HG02970 (cell line): ENCODE measurements at regions not wholly inside any gene's neighbourhood (a gene's known extent, or its start where the extent isn't known, plus 50 kb on each side); places are given as distances from the start of the nearest gene placed in this dataset.
"Not testable (repeated sequence)": the region's sequence is repeated elsewhere in the genome, so short reads cannot be mapped to it uniquely, and the experiment has no call there.

Experiments
- ATAC-seq: cut with Tn5 transposase; IDR thresholded peaks from one replicate; pipeline ENCODE4 v1.9.1; 2021; ENCODE audit warnings: mild to moderate bottlenecking, moderate library complexity, moderate number of reproducible peaks; ENCODE audit not compliant: unreplicated experiment, low FRiP score

DNA sequence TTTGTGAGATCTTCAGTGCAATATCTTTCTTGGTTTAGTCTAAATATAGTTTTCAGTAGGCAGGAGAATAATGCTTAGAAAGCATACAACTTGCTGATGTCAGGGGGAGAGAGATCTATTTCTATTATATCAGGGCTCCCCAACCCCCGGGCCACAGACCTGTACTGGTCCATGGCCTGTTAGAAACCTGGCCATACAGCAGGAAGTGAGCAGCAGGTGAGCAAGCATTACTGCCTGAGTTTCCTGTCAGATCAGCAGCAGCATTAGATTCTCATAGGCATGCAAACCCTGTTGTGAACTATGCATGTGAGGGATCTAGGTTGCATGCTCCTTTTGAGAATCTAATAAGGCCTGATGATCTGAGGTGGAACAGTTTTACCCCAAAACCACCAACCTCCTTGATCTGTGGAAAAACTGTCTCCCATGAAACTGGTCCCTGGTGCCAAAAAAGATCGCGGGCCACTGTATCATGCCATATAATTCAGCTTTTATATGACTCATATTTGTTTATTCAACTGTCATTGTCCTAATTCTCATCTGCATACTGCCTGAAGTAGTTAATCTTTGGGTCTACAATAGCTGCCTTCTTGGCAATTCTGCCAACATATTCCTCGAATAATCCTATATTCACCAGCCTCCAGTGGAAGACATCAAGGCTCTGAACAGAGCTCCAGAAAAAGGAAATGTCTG lies 163.6 kb upstream of the DYRK2 start:
- no peak for ATAC-seq

DNA sequence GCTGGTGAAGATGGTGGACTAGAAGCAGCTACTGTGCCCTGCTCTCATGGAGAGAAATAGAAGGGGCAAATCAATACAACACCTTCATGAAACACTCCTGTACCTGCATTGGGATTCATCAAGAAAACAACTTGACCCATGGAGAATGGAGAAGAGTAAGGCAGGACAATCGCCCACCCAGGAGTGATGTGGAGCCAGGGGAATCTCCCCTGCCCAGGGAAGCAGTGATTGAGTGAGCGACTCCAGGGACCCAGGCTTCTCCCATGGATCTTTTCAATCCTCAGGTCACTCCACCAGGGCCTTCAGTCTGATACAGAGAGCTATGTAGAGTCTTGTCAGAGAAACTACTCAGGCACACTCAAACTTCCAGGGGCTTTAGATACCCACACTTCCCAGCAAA lies 161.9 kb upstream of the DYRK2 start:
- no peak for ATAC-seq

DNA sequence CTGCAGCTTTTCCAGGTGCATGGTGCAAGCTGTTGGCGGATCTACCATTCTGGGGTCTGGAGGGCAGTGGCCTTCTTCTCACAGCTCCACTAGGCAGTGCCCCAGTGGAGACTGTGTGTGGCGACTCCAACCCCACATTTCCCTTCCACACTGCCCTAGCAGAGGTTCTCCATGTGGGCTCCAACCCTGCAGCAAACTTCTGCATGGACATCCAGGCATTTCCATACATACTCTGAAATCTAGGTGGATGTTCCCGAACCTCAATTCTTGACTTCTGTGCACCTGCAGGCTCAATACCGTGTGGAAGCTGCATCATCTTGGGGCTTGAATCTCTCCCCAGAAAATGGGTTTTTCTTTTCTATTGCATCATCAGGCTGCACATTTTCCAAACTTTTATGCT lies 160.2 kb upstream of the DYRK2 start:
- not testable (repeated sequence) for ATAC-seq

DNA sequence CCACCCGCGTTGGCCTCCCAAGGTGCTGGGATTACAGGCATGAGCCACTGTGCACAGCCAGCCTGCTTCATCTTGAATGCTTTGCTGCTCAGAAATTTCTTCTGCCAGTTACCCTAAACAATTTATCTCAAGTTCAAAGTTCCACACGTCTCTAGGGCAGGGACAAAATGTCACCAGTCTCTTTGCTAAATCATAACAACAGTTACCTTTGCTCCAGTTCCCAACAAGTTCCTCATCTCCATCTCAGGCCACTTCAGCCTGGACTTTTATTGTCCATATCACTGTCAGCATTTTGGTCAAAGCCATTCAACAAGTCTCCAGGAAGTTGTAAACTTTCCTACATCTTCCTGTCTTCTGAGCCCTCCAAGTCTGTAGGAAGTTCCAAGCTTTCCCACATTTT lies 159.5 kb upstream of the DYRK2 start:
- ATAC-seq = no peak

DNA sequence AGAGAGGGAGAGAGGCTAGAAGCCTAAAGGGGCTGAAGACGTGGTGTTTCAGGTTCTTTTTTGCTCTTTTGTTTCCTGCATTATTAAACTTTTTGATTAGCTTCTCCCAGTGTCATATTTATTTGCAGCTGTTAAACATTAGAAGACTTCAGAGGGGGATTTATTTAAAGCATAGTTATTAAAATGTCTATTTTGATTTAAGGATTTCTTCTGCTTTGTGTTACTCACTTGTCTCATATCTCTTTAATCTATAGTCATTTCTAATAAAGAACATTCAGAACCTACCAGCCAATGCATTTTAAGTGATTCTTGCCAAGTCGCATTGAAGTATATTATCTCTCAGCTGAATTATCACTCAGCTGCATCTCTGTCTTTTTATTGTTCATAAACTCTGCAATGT lies 152.0 kb upstream of the DYRK2 start:
- no peak for ATAC-seq

DNA sequence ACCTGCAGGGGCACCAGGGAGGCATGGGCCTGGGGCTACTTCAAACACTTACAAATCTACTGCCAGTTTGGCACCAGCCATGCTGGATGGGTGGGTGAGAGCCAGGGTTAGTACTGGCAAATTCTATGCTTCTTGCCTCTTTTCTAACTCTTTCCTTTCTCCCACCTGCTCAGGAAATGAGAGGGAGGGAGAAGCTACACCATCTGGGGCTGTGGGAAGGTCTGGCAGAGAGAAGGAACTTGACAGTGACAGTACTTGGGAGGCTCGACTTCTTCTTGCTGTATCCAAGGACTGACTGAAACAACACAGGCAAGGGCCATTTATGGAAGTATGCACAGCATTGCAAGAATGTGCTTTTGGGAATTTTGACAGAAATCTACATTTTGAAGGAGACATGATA lies 149.6 kb upstream of the DYRK2 start:
- ATAC-seq = no peak

DNA sequence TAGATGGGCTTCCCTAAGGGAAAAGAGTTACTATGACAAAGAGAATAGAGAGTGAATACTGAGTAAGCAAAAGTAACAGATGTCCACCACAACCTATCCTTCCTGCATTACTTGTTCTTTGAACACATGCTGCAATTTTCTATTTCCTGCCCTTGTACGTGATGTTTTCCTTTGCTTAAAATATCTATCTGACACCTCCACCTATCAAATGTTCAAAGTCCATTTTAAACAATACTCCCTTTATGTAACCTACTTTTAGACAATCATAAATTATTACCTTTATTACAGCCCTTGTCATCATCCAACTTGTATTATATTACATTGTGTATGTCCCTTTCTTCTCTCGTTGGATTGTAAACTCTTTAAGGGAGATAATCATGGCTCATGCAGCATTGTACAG lies 147.2 kb upstream of the DYRK2 start:
- no peak for ATAC-seq

DNA sequence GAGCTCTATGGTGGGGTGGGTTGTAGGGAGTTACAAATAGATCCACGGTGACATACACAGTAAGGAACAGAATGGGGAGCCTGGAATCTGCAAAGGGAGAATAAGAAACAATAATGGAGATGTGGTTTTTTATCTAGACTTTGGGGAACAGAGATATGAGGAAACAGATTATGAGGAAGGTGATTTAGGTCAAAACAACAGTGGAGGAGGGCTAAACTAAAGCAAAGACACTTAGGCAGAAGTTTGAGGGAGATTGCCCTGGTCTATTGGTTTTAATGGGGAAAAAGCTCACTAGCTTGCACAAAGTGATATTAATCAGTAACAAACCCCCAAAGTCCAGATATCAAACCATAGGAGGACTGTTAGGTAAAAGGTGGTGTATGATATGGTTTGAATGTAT lies 144.5 kb upstream of the DYRK2 start:
- ATAC-seq = no peak

DNA sequence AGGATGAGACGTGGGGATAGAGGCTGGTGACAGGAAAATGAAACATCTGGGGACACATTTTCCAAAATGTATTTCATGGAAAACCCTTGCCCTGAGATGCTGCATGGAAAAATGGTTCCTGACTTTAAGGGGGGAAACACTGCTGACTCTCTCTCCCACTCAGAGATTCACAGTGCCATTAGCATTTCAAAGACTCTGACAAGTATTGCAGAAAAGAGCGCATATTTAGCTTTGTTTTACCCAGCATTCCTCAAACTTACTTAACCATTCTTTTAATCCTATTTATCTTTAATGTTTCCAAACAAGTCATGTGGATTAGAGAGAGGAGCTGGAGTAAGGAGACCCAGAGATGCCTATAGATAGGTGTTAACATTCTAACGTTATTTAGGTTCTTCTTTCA lies 141.8 kb upstream of the DYRK2 start:
- ATAC-seq = no peak

DNA sequence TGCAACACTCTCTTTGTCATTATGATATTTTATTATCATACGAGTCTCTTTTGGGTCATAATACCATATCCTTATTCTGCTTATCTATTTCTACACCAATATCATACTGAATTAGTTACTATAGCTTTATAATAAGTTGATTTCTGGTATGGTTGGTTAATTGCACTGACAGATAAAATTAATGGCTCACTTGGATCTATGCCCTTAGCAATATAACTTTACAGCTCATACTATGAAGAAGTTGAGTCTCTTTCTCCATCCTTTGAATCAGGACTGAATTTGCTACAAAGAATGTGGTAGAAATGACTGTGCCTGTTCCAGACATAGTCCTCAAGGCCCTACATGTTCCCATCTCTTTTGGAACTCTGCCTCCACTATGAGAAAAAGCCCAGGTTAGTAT lies 139.7 kb upstream of the DYRK2 start:
- ATAC-seq = no peak

DNA sequence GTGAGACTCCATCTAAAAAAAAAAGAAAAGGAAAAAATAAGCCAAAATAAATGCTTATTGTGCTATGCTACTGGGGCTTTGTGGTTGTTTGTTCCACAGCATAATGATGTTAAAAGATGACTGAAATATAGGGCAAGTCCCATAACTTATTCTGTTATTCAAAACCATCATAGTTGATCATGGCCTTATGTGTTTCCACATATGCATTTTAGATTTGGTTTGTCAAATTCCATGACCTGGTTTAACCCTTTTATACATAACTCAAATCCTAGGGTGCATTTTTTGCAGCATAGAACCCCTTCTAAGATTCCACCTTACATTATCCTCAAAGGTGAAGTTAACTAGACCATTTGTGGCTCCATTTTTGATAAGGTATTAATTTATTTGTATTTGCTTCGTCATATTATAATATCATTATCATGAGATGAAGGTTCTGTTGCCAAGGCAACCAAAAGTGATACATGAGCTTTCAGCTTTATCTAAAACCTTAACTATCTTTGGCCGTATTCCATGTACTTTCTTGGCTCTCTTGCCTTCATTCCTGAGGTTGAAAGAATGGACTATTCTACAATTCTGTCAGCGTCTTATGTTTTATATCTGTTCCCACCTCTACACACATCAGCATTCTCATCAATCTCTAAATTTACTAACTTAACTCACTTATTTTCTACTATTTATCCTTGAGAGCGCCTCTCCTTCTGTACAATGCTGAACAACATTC lies 138.7 kb upstream of the DYRK2 start:
- ATAC-seq = no peak

DNA sequence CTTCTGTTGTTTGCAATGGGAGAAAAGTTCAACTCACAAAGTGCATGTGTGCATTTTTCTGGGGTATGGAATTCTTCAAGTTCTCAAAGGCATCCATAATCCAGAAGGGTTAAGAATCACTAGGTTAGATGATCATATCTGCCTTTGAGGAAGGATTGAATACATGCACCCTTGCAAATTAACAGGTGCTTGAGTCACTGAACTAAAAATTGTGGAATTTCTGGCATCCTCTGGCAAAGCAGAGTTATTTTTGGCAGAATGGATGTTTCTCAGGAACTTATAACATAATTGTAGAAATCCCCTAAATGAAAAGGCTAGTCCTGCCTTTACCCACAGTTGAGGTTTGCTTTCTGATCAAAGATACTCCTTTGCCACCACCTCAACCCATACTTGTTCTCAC lies 136.5 kb upstream of the DYRK2 start:
- ATAC-seq = no peak

DNA sequence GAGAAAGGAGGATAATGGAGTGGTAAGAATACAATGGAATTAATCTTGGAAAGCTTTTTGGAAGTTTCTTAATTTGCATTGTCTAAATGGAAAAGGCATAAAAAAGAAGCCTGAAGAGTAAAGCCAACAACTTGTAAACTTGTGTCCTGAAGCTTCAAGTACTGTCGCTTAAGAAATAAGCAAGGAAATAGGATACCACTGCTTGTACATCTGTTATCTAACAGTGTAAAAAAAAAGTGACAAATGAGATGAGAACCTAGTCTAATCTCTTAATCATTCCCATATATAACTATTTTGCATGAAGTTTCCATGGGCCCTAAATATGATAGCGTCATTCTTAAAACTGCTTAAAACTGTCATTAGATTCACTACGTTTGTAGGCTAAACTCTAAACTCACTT lies 134.0 kb upstream of the DYRK2 start:
- no peak for ATAC-seq

DNA sequence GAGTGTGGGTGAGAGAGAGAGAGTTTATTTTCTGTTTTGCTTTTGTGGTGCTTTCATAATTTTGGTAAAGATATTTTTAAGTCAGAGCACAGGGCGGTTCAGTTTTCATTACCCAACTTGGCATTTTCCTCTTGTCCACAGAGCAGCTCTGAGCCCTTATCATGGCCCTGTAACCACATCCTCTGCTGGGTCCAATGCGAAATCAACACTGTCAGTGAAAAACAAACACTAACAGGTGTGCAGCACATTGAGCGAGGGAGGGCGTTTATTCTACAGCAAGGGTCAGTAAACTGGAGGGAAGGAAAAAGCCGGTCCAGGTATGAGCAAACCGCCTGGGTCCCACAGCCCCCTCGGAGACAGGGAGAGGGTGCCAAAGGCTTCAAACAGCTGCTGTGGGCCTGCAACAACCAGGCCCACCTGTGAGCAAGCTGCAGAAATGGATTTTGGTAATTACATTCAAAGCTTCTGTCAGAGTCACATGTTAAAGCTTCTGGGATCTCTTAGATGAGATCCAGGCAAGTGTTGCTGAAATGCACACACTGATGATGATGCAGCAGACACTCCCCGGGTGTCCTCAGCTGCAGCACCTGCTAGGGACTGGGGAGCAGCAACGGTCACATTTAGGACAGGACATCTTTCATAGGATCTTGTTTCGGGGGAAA lies 132.7 kb upstream of the DYRK2 start:
- peak; percentile 54 for ATAC-seq

DNA sequence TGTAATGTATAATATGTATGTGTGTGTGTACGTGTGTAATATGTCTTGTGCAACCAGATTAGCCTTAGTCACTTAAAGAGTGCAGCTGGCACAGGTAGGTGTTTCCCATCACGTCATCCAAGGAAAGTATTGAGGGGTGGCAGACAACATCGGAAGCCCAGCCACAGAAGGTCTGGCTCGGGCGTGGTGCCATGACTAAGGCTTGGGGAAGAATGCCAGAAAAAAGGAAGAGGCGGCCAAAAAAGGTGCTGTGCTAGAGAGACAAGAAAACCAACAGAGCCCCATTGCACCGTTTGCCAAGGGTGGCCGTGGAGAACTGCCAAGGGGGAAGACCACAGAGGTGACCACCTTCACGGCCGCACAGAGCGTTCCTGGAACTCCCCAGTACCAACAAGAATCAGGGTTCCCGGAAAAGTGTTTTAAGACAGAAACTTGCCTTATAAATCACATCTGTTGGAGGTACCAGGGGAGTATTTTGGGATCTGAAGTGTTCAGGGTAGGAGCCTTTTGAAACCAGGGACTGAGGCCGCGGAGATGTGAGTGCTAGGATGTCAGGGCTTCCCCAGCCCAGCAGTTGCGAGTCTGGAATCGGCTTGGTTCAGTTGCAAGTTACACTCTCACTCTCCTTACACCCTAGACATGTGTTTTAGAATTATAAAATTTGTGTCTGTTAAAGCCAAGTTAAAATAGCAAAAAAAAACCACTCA lies 131.2 kb upstream of the DYRK2 start:
- ATAC-seq = no peak

DNA sequence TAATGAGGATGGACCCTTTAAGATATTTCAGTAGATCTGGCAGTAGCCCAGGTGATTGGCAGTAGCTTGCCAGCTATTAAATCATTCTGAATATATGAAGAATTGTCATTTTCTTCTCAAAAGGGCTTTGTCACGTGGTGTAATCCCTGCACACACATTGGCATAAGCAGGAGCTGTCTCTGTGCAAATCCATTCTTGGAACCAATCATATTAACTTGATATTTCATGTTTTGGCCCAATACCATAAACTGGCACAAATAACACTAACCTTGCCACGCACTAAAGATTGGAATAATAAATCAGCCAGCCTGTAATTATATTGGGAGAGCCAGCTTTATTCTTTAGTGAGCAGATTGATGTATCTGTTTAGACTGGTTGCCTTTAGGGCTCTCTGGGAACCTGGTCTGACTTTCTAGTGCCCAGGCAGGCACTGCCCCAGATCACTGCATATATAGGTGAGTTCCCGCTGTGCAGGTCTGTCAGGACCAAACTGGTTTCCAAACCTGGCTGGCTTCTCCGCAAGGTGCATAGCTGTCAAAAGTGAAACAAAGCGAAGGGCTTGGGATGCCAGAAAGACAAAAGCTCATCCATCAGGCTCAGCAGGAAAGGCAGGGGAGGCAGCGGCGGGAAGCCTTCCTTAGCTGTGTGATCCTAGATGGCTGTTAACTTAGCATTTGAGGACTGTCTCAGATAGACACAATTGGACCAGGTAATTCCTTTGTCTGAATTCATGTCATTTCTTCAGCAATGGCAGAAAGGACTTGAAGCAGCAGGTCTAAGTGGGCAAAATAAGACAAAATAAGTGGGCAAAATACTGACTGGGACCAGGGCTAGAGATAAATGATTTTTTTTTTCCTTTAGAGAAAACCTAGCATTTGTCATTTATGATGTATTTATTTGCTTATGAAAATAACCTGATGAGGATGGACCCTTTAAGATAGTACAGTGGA lies 128.8 kb upstream of the DYRK2 start:
- ATAC-seq = no peak

DNA sequence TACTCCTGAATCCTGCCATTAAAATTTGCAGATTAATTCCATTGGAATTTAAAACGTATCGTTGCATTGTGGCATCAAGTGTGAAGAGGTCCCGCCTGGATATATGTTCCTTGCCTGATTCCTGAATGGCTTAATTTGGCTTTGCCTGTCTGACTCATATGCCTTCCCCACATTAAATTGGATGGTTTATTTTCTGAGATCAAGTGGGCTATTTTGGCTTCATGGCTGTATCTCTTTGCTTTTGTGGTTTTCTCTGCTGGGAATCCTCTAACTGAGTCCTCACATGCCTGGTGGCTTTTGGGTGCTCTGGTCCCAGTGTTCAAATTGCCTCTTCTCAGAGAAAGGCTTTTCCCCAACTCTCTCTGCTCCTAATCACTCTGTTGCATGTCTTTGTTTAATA lies 127.9 kb upstream of the DYRK2 start:
- ATAC-seq = no peak

DNA sequence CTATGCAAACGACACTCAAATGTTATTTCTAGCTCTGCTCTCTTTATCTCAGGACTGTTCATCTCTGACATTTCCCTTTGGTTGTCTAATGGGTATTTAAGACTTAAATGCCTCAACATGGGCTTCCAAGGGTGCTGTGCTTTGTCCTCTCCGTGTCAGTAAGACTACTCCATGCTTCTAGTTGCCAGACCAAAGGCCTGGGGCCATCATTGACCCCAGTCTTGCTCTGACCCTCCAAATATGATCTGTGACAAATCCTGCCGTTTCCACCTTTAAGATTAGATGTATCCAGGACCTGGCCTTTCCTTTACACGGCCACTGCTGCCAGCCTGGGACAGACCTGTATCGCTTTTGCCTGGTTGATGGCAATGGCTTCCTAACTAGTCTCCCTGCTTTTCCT lies 126.3 kb upstream of the DYRK2 start:
- ATAC-seq = no peak

DNA sequence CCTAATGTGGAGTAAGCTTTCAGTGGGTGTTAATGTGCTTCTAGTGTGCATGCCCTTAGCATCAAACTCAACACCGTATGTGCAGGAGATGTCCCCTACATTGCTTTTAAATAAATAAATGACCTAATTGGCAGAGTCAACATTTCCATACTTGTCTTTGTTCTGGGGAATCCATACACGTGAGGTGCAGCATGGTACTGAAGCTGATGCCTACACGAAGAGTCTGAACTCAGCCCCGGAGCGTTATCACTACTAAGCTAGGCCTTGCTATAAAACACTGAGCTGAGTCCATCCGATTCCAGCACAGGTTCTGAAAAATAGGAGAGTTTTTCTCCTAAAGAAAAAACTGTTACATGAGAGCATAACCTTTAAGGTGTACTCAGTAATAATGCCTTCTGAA lies 125.0 kb upstream of the DYRK2 start:
- no peak for ATAC-seq
